ENCODE measurements at regions not wholly inside any gene's neighbourhood (a gene's known extent, or its start where the extent isn't known, plus 50 kb on each side); places are given as distances from the start of the nearest gene placed in this dataset.

- TF ChIP-seq, protein P1, sequence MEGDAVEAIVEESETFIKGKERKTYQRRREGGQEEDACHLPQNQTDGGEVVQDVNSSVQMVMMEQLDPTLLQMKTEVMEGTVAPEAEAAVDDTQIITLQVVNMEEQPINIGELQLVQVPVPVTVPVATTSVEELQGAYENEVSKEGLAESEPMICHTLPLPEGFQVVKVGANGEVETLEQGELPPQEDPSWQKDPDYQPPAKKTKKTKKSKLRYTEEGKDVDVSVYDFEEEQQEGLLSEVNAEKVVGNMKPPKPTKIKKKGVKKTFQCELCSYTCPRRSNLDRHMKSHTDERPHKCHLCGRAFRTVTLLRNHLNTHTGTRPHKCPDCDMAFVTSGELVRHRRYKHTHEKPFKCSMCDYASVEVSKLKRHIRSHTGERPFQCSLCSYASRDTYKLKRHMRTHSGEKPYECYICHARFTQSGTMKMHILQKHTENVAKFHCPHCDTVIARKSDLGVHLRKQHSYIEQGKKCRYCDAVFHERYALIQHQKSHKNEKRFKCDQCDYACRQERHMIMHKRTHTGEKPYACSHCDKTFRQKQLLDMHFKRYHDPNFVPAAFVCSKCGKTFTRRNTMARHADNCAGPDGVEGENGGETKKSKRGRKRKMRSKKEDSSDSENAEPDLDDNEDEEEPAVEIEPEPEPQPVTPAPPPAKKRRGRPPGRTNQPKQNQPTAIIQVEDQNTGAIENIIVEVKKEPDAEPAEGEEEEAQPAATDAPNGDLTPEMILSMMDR (IDR thresholded peaks at IDR 0.05) = no peak
- TF ChIP-seq POLR2AphosphoS5 (IDR thresholded peaks at IDR 0.05) (no peak), EP300 (IDR thresholded peaks at IDR 0.05) (no peak), POLR2A (IDR thresholded peaks at IDR 0.05; ENCODE audit: low read depth) (no peak)
Observed at GRCh38 chr9:107594908-107595530, 105.5 kb upstream of the KLF4 start.
